Osteocyte (in vitro differentiated cells): ENCODE measurements at regions not wholly inside any gene's neighbourhood (a gene's known extent, or its start where the extent isn't known, plus 50 kb on each side); places are given as distances from the start of the nearest gene placed in this dataset.
"Not testable (repeated sequence)": the region's sequence is repeated elsewhere in the genome, so short reads cannot be mapped to it uniquely, and the experiment has no call there.

Source experiments
- DNase-seq: peaks from one replicate; pipeline ENCODE4 v3.0.0; 2021; ENCODE audit warnings: mixed read lengths; ENCODE audit not compliant: unreplicated experiment; ENCODE audit errors: extremely low spot score
- H3K27ac Mint-ChIP-seq: one replicate; pipeline ENCODE4 v1.8.0; 2021; ENCODE audit warnings: mild to moderate bottlenecking, mixed read lengths; ENCODE audit not compliant: unreplicated experiment
- H3K27me3 Mint-ChIP-seq: one replicate; pipeline ENCODE4 v1.8.0; 2021; ENCODE audit warnings: mixed read lengths; ENCODE audit not compliant: unreplicated experiment
- H3K36me3 Mint-ChIP-seq: one replicate; pipeline ENCODE4 v1.8.0; 2021; ENCODE audit warnings: mixed read lengths; ENCODE audit not compliant: unreplicated experiment
- H3K4me1 Mint-ChIP-seq: one replicate; pipeline ENCODE4 v1.8.0; 2021; ENCODE audit warnings: mixed read lengths; ENCODE audit not compliant: unreplicated experiment
- H3K4me3 Mint-ChIP-seq: one replicate; pipeline ENCODE4 v1.8.0; 2021; ENCODE audit warnings: mild to moderate bottlenecking, moderate library complexity, mixed read lengths; ENCODE audit not compliant: unreplicated experiment
- H3K9me3 Mint-ChIP-seq: one replicate; pipeline ENCODE4 v1.8.0; 2021; ENCODE audit warnings: mixed read lengths; ENCODE audit not compliant: unreplicated experiment
- TF ChIP-seq, protein P1 (sequence below): fragments of 200-600 bp; sonication (generic); IDR thresholded peaks from 2 replicates; pipeline ENCODE4 v1.5.0; 2021; ENCODE audit warnings: antibody characterized with exemption, mild to moderate bottlenecking, moderate library complexity

DNA sequence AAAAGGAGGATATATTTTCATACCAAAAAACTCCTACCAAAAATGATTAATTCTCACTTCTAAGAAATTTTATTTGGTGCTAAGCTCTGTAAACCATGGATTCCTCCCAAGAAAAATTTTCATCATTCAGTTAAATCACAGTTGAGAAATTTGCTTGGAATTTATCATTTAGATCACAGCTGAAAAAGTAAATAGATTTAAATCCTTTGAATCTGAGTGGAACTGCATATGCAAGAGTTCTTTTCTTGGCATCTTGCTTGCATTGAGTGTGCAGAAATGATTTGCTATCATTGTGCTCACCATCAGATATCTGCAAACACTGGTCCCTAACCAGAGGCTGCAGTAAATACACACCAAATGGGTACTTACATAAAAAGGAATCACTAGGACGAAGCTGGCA, 836.1 kb upstream of the CDH6 start:
- peaks cover 10% of the 10 kb centered on the region for H3K36me3 Mint-ChIP-seq
- TF ChIP-seq, protein P1, sequence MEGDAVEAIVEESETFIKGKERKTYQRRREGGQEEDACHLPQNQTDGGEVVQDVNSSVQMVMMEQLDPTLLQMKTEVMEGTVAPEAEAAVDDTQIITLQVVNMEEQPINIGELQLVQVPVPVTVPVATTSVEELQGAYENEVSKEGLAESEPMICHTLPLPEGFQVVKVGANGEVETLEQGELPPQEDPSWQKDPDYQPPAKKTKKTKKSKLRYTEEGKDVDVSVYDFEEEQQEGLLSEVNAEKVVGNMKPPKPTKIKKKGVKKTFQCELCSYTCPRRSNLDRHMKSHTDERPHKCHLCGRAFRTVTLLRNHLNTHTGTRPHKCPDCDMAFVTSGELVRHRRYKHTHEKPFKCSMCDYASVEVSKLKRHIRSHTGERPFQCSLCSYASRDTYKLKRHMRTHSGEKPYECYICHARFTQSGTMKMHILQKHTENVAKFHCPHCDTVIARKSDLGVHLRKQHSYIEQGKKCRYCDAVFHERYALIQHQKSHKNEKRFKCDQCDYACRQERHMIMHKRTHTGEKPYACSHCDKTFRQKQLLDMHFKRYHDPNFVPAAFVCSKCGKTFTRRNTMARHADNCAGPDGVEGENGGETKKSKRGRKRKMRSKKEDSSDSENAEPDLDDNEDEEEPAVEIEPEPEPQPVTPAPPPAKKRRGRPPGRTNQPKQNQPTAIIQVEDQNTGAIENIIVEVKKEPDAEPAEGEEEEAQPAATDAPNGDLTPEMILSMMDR, result no peak
- DNase-seq, result no peak
- H3K9me3 Mint-ChIP-seq, result peaks cover 26% of the 10 kb centered on the region
- H3K4me1 Mint-ChIP-seq, result no peaks in the 10 kb centered on the region
- H3K27ac Mint-ChIP-seq, result no peak overlapping the region
- no peaks in the 10 kb centered on the region for H3K27me3 Mint-ChIP-seq
- H3K4me3 Mint-ChIP-seq, result no peak overlapping the region

DNA sequence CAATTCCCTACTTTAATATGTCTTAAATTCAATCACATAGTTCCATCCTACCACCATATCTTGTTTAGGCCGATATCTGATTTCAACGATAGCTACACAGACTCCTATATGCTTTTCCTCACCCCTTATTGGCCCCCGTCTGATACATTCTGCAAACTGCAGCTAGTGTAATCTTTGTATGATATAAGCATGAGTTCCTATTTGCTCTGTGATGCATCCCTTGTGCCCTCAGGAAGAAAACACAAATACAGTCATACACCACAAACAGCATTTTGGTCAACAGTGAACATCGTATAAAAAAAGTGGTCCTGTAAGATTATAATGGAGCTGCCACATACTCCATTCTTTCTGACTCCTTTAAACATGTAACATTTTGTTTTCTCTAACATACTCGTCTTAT, 837.8 kb upstream of the CDH6 start:
- Mint-ChIP-seq H3K4me3 (no peak overlapping the region), H3K27me3 (no peaks in the 10 kb centered on the region), H3K36me3 (no peaks in the 10 kb centered on the region), H3K27ac (no peak overlapping the region), H3K4me1 (no peaks in the 10 kb centered on the region), H3K9me3 (peaks cover 10% of the 10 kb centered on the region)
- TF ChIP-seq, protein P1, result no peak
- no peak for DNase-seq

- Mint-ChIP-seq H3K27me3 (no peaks in the 10 kb centered on the region), H3K9me3 (peaks cover 12% of the 10 kb centered on the region), H3K27ac (no peak overlapping the region), H3K4me3 (no peak overlapping the region), H3K4me1 (peaks cover 31% of the 10 kb centered on the region), H3K36me3 (peaks cover 10% of the 10 kb centered on the region)
- DNase-seq, result no peak
- TF ChIP-seq, protein P1, result no peak
Measured at GRCh38 chr5:30347858-30348257, 845.6 kb upstream of the CDH6 start.

GRCh38 chr5:30345539-30346345, 847.7 kb upstream of the CDH6 start:
- not testable (repeated sequence) for H3K4me3 Mint-ChIP-seq, H3K27ac Mint-ChIP-seq, H3K27me3 Mint-ChIP-seq
- peaks cover 13% of the 10 kb centered on the region for H3K36me3 Mint-ChIP-seq
- H3K4me1 Mint-ChIP-seq, result peaks cover 52% of the 10 kb centered on the region
- peaks cover 17% of the 10 kb centered on the region for H3K9me3 Mint-ChIP-seq
- peak; percentile 81 for DNase-seq

- TF ChIP-seq, protein P1, result no peak
- Mint-ChIP-seq H3K9me3 (peaks cover 17% of the 10 kb centered on the region), H3K4me3 (no peak overlapping the region), H3K4me1 (peaks cover 61% of the 10 kb centered on the region), H3K27me3 (no peaks in the 10 kb centered on the region), H3K27ac (peak overlapping the region; percentile 48), H3K36me3 (peaks cover 9% of the 10 kb centered on the region)
- DNase-seq, result no peak
Measured at GRCh38 chr5:30343707-30344106, 849.8 kb upstream of the CDH6 start.
